GM10847 (cell line): ENCODE measurements at regions not wholly inside any gene's neighbourhood (a gene's known extent, or its start where the extent isn't known, plus 50 kb on each side); places are given as distances from the start of the nearest gene placed in this dataset.

Experiments used
- POLR2A ChIP-seq: IDR thresholded peaks from 2 replicates; pipeline ENCODE4 v1.6.1; 2011; ENCODE audit not compliant: insufficient read length; ENCODE audit errors: extremely low read depth

- TF ChIP-seq POLR2A: no peak
Measured at GRCh38 chr12:124507188-124508109, 60.0 kb downstream of the NCOR2 start.

GRCh38 chr12:124506832-124507153 lies 60.6 kb downstream of the NCOR2 start:
- TF ChIP-seq POLR2A: no peak

GRCh38 chr12:124506145-124506831 lies 61.1 kb downstream of the NCOR2 start:
- no peak for TF ChIP-seq POLR2A

GRCh38 chr12:124505001-124505818 lies 62.2 kb downstream of the NCOR2 start:
- no peak for TF ChIP-seq POLR2A

- TF ChIP-seq POLR2A: no peak
Measured at GRCh38 chr12:124504273-124505000, 63.0 kb downstream of the NCOR2 start.

GRCh38 chr12:124503305-124503704 lies 64.1 kb downstream of the NCOR2 start:
- no peak for TF ChIP-seq POLR2A

GRCh38 chr12:124502379-124502778 lies 65.0 kb downstream of the NCOR2 start:
- TF ChIP-seq POLR2A: no peak

GRCh38 chr12:124501827-124502226 lies 65.6 kb downstream of the NCOR2 start:
- TF ChIP-seq POLR2A: no peak

GRCh38 chr12:124501112-124501561 lies 66.3 kb downstream of the NCOR2 start:
- no peak for TF ChIP-seq POLR2A

- no peak for TF ChIP-seq POLR2A
Measured at GRCh38 chr12:124499898-124500244, 67.5 kb downstream of the NCOR2 start.

- no peak for TF ChIP-seq POLR2A
Measured at GRCh38 chr12:124499190-124499753, 68.1 kb downstream of the NCOR2 start.

- TF ChIP-seq POLR2A: no peak
Measured at GRCh38 chr12:124498275-124499189, 68.9 kb downstream of the NCOR2 start.

GRCh38 chr12:124497658-124498057 lies 69.8 kb downstream of the NCOR2 start:
- TF ChIP-seq POLR2A: no peak

- TF ChIP-seq POLR2A: no peak
Measured at GRCh38 chr12:124497039-124497438, 70.4 kb downstream of the NCOR2 start.
